Adrenal gland (tissue), 5 donors: ENCODE measurements at regions not wholly inside any gene's neighbourhood (a gene's known extent, or its start where the extent isn't known, plus 50 kb on each side); places are given as distances from the start of the nearest gene placed in this dataset.

Experiments
- CTCF ChIP-seq, 6 experiments: fragments of 450-650 bp in 4 of 6; fragments of 200-600 bp in 2 of 6; sonication (generic) in 1 of 6; IDR thresholded peaks; 1 replicate in 5 of 6; 2 replicates in 1 of 6; pipeline versions ENCODE4 v1.5.1 to v1.8.0; 2016 to 2021; ENCODE audit warnings: antibody characterized with exemption in 6 of 6, mild to moderate bottlenecking in 2 of 6, moderate library complexity in 1 of 6
- POLR2A ChIP-seq, 2 donors: fragments of 450-650 bp; IDR thresholded peaks; one replicate each; pipeline ENCODE4 v1.6.1; 2017; ENCODE audit warnings: antibody characterized with exemption in 2 of 2, mild to moderate bottlenecking in 2 of 2, moderate library complexity in 1 of 2
- donor health status: DM: no; HTN: no; CAD: no.

GRCh38 chr6:60687085-60687484 is 1598.9 kb downstream of the KHDRBS2 start:
- TF ChIP-seq CTCF (IDR thresholded peaks at IDR 0.05) (no peak), POLR2A (IDR thresholded peaks at IDR 0.05) (no peak)
